WTC11 (cell line): ENCODE measurements at regions not wholly inside any gene's neighbourhood (a gene's known extent, or its start where the extent isn't known, plus 50 kb on each side); places are given as distances from the start of the nearest gene placed in this dataset.
"Not testable (repeated sequence)": the region's sequence is repeated elsewhere in the genome, so short reads cannot be mapped to it uniquely, and the experiment has no call there.

ENCODE experiments used
- ATAC-seq: fragments of 200-7000 bp; cut with Tn5 transposase; 2 replicates; pipeline ENCODE4 v1.10.0; 2021; ENCODE audit warnings: mild to moderate bottlenecking, moderate library complexity
- CTCF ChIA-PET: fragments of 300-600 bp; sonication (Branson Sonifier 250); formaldehyde crosslinking; loops from one replicate; lab custom pipeline; 2021; ENCODE audit warnings: antibody characterized with exemption; lab: Charles Lee
- POLR2A ChIA-PET: fragments of 350-600 bp; sonication (Branson Sonifier 250); formaldehyde crosslinking; loops from one replicate; lab custom pipeline; 2021; ENCODE audit warnings: antibody characterized with exemption; lab: Charles Lee
- DNase-seq: peaks from one replicate; pipeline ENCODE4 v3.0.0; 2021; ENCODE audit warnings: low spot score
- H3K27ac Mint-ChIP-seq: 2 replicates; pipeline ENCODE4 v1.8.0; 2021; ENCODE audit warnings: mixed read lengths
- H3K27me3 Mint-ChIP-seq: 2 replicates; pipeline ENCODE4 v1.8.0; 2021; ENCODE audit warnings: low read depth, mild to moderate bottlenecking, moderate library complexity, mixed read lengths
- H3K36me3 Mint-ChIP-seq: 2 replicates; pipeline ENCODE4 v1.8.0; 2021; ENCODE audit warnings: mixed read lengths
- H3K4me1 Mint-ChIP-seq: 2 replicates; pipeline ENCODE4 v1.8.0; 2022; ENCODE audit warnings: mixed read lengths
- H3K4me3 Mint-ChIP-seq: 2 replicates; pipeline ENCODE4 v1.8.0; 2021; ENCODE audit warnings: mild to moderate bottlenecking, moderate library complexity, mixed read lengths
- H3K9me3 Mint-ChIP-seq: 2 replicates; pipeline ENCODE4 v1.8.0; 2021; ENCODE audit warnings: mixed read lengths
- ELF4 ChIP-seq: sonication (generic); formaldehyde crosslinking; IDR thresholded peaks from 2 replicates; pipeline ENCODE4 v1.8.1; 2022; ENCODE audit warnings: low read depth, mild to moderate bottlenecking, moderate library complexity, missing genetic modification reagents
- EMX1 ChIP-seq: fragments of 250-450 bp; sonication (Bioruptor Pico); IDR thresholded peaks from 2 replicates; pipeline ENCODE4 v1.8.0; 2021; ENCODE audit warnings: mild to moderate bottlenecking
- ERG ChIP-seq: fragments of 250-450 bp; sonication (Bioruptor Pico); IDR thresholded peaks from 2 replicates; pipeline ENCODE4 v1.8.0; 2021; ENCODE audit warnings: mild to moderate bottlenecking
- ESRRA ChIP-seq: sonication (generic); formaldehyde crosslinking; IDR thresholded peaks from 2 replicates; pipeline ENCODE4 v1.8.1; 2022; ENCODE audit warnings: mild to moderate bottlenecking, missing genetic modification reagents, borderline replicate concordance
- ETV6 ChIP-seq: sonication (generic); formaldehyde crosslinking; IDR thresholded peaks from 2 replicates; pipeline ENCODE4 v1.8.1; 2022; ENCODE audit warnings: mild to moderate bottlenecking, missing genetic modification reagents
- IRF1 ChIP-seq: sonication (generic); formaldehyde crosslinking; IDR thresholded peaks from 2 replicates; pipeline ENCODE4 v1.8.0; 2023; ENCODE audit warnings: missing genetic modification reagents
- NFE2L1 ChIP-seq: sonication (generic); formaldehyde crosslinking; IDR thresholded peaks from 2 replicates; pipeline ENCODE4 v1.8.1; 2023; ENCODE audit warnings: missing genetic modification reagents
- PRRX2 ChIP-seq: fragments of 250-450 bp; sonication (Bioruptor Pico); IDR thresholded peaks from 2 replicates; pipeline ENCODE4 v1.8.0; 2021; ENCODE audit warnings: mild to moderate bottlenecking
- RORB ChIP-seq: fragments of 250-450 bp; sonication (Bioruptor Pico); IDR thresholded peaks from 2 replicates; pipeline ENCODE4 v1.9.0; 2021; ENCODE audit warnings: mild to moderate bottlenecking
- ZNF121 ChIP-seq: sonication (generic); formaldehyde crosslinking; IDR thresholded peaks from 2 replicates; pipeline ENCODE4 v1.8.0; 2023; ENCODE audit warnings: missing genetic modification reagents
- ZNF138 ChIP-seq: sonication (generic); formaldehyde crosslinking; conservative IDR thresholded peaks from 2 replicates; pipeline ENCODE4 v1.8.1; 2022; ENCODE audit warnings: mild to moderate bottlenecking, moderate library complexity, missing genetic modification reagents
- ZNF281 ChIP-seq: sonication (generic); formaldehyde crosslinking; IDR thresholded peaks from 2 replicates; pipeline ENCODE4 v1.8.0; 2023; ENCODE audit warnings: mild to moderate bottlenecking, missing genetic modification reagents
- ZNF317 ChIP-seq: sonication (generic); formaldehyde crosslinking; IDR thresholded peaks from 2 replicates; pipeline ENCODE4 v1.8.1; 2023; ENCODE audit warnings: low read depth, mild to moderate bottlenecking, moderate library complexity, missing genetic modification reagents, borderline replicate concordance
- ZNF423 ChIP-seq: fragments of 250-450 bp; sonication (Bioruptor Pico); IDR thresholded peaks from 2 replicates; pipeline ENCODE4 v2.1.2; 2022; ENCODE audit warnings: mild to moderate bottlenecking, moderate library complexity
- ZSCAN18 ChIP-seq: fragments of 250-450 bp; sonication (Bioruptor Pico); IDR thresholded peaks from 2 replicates; pipeline ENCODE4 v2.1.2; 2022; ENCODE audit warnings: mild to moderate bottlenecking, moderate library complexity

GRCh38 chr20:55632592-55632991 lies 372.7 kb downstream of the CBLN4 start:
- ATAC-seq, result no peak
- no peak for TF ChIP-seq ETV6 (CRISPR knock-in tag)
- TF ChIP-seq ZNF281 (CRISPR knock-in tag), result no peak
- no peak for TF ChIP-seq ESRRA (CRISPR knock-in tag)
- H3K4me3 Mint-ChIP-seq, result no peak overlapping the region

GRCh38 chr20:55629143-55629542 lies 376.2 kb downstream of the CBLN4 start:
- DNase-seq, ATAC-seq, POLR2A ChIA-PET, H3K4me3 Mint-ChIP-seq, H3K27ac Mint-ChIP-seq, CTCF ChIA-PET, H3K27me3 Mint-ChIP-seq, H3K4me1 Mint-ChIP-seq: not testable (repeated sequence)
- Mint-ChIP-seq H3K36me3 (peaks cover 48% of the 10 kb centered on the region), H3K9me3 (peaks cover 53% of the 10 kb centered on the region)

More at GRCh38 chr20:55632592-55632991, 372.7 kb downstream of the CBLN4 start:
- no peak for DNase-seq
- no peaks in the 10 kb centered on the region for H3K4me1 Mint-ChIP-seq
- POLR2A ChIA-PET, result no interaction called here
- H3K36me3 Mint-ChIP-seq, result peaks cover 64% of the 10 kb centered on the region
- H3K9me3 Mint-ChIP-seq, result peaks cover 70% of the 10 kb centered on the region
- peaks cover 18% of the 10 kb centered on the region; the same call in 1 of the 2 replicates for H3K27me3 Mint-ChIP-seq
- CTCF ChIA-PET, result no interaction called here
- H3K27ac Mint-ChIP-seq, result no peak overlapping the region

GRCh38 chr20:55626716-55627115 lies 378.6 kb downstream of the CBLN4 start:
- Mint-ChIP-seq H3K27me3 (0 out of 2 replicates have a peak, but pooled peaks cover 10% of the 10 kb centered on the region), H3K36me3 (peaks cover 53% of the 10 kb centered on the region), H3K4me3 (no peak overlapping the region), H3K27ac (no peak overlapping the region), H3K4me1 (no peaks in the 10 kb centered on the region), H3K9me3 (peaks cover 65% of the 10 kb centered on the region)
- ChIA-PET POLR2A (no interaction called here), CTCF (no interaction called here)
- DNase-seq (no peak), ATAC-seq (no peak)
- TF ChIP-seq ZNF121 (CRISPR knock-in tag), result no peak
- no peak for TF ChIP-seq NFE2L1 (CRISPR knock-in tag)

- no peak overlapping the region for H3K27ac Mint-ChIP-seq
- ChIA-PET POLR2A (no interaction called here), CTCF (no interaction called here)
- no peak for DNase-seq
- ATAC-seq, result no peak
- H3K4me1 Mint-ChIP-seq, result no peaks in the 10 kb centered on the region
- TF ChIP-seq IRF1 (CRISPR knock-in tag) (no peak), ZNF423 (no peak), PRRX2 (CRISPR knock-in tag) (no peak), ERG (CRISPR knock-in tag) (no peak), RORB (CRISPR knock-in tag) (no peak), EMX1 (CRISPR knock-in tag) (no peak), ELF4 (CRISPR knock-in tag) (no peak), ZNF281 (CRISPR knock-in tag) (no peak), ZNF138 (CRISPR knock-in tag) (no peak), ZNF121 (CRISPR knock-in tag) (no peak), ZSCAN18 (CRISPR knock-in tag) (no peak), ZNF317 (CRISPR knock-in tag) (no peak)
- H3K9me3 Mint-ChIP-seq, result peaks cover 85% of the 10 kb centered on the region
- peaks cover 8% of the 10 kb centered on the region for H3K27me3 Mint-ChIP-seq
- peaks cover 77% of the 10 kb centered on the region for H3K36me3 Mint-ChIP-seq
- no peak overlapping the region for H3K4me3 Mint-ChIP-seq
Measured at GRCh38 chr20:55616367-55616766, 389.0 kb downstream of the CBLN4 start.
